A172 (cell line): ENCODE measurements at regions not wholly inside any gene's neighbourhood (a gene's known extent, or its start where the extent isn't known, plus 50 kb on each side); places are given as distances from the start of the nearest gene placed in this dataset.

Source experiments
- DNase-seq: peaks from one replicate; pipeline ENCODE4 v3.0.0-alpha.2; 2015; ENCODE audit warnings: low spot score

DNA sequence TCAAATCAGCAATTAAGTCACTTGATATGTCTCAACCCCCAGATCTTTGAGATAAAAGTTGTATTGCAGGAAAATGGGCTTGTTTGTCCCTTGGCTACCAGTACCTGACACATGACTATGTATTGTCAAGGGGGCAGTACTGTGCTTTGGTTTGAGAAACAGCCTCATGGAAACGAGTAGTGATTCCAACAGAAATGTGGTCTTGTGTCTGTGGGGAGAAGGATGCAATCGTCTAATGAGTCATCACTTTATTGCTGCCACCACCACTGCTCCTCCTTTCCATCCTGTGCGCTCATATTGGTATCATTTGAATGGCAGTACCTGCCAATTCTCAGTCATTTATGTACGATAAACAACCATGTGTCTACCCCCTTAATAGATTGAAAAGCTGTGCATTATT is 72.8 kb upstream of the ARHGAP5 start:
- peak; percentile 65 for DNase-seq

GRCh38 chr14:32005628-32006027 is 71.5 kb upstream of the ARHGAP5 start:
- DNase-seq: no peak

GRCh38 chr14:32006263-32007110 is 70.6 kb upstream of the ARHGAP5 start:
- DNase-seq: peak; percentile 52

- DNase-seq: no peak
Observed at GRCh38 chr14:32007755-32008362, 69.2 kb upstream of the ARHGAP5 start.

DNA sequence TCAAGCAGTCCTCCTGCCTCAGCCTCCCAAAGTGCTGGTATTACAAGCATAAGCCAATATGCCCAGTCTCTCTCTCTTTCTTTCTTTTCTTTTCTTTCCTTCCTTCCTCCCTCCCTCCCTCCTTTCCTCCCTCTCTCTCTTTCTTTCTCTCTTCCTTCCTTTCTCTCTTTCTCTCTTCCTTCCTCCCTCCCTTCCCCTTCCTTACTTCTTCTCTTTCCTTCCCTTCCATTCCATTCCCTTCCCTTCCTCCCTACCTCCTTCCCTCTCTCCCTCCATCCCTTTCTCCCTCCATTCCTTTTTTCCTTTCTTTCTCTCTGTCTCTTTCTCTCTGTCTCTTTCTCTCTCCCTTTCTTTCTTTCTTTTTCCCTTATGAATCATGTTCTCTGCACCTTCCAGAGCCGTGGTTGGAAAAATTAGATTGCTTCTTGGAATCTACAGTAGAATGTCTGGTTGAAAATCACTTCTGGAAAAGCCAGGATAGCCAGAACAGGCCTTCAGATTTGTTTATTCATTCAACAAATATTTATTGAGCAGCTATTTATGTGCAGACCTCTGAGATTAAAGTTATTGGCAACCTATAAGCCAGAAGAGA is 68.4 kb upstream of the ARHGAP5 start:
- no peak for DNase-seq

DNA sequence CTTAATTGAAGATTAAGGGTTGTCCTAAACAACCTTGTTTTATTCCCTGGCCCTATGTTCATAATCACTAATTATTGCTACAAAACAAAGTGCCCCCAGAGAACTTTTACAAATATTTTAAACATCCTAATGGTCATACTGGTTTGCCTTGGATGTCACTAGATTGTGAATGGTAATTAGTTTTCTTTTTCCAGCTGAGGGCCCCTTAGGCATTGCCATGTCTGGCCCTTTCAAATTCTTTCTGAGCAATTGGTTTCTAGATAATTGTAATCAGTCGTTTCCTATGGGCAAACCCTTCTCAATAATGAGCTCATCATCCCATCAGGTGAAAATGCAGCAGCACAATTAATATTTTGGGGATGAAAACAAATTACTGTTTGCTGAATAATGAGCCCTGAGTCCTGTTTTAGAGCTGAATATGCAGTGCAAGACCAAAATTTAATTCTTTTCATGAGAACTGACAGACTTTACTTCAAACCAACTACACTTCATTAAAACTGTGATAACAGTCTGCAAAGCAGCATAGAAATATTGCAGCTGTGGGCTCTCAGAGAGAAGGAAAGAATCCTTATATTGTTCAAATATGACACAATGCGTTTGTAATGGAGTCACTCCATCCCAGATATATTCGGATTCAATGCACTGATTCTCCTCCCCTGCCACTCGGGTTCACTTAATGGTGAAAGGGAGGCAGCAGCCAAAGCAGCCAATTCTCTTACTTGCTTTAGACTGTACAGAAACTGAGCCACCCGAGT is 67.7 kb upstream of the ARHGAP5 start:
- DNase-seq: no peak

- DNase-seq: no peak
Observed at GRCh38 chr14:32009976-32010581, 67.0 kb upstream of the ARHGAP5 start.

- DNase-seq: peak; percentile 90
Observed at GRCh38 chr14:32010604-32011125, 66.4 kb upstream of the ARHGAP5 start.

DNA sequence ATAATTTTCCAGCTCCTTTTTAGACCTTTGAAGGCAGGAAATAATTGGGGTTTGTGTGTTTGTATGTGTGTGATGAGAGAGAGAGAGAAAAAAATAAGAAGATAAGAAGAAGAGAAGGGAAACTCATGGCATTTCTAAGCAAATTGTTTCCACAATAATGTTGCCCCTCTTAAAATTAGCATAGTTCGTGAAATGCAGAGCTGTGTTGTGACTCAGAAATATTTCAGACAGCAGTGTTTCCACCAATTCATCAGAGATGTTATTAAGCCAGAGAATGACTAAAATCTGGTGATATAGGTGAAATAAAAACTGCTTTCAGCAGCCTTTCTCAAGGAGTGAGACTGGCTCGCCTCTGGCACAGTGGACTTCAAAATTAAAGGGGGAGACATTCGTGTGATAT is 65.9 kb upstream of the ARHGAP5 start:
- no peak for DNase-seq

- DNase-seq: no peak
Observed at GRCh38 chr14:32012062-32012461, 65.0 kb upstream of the ARHGAP5 start.

DNA sequence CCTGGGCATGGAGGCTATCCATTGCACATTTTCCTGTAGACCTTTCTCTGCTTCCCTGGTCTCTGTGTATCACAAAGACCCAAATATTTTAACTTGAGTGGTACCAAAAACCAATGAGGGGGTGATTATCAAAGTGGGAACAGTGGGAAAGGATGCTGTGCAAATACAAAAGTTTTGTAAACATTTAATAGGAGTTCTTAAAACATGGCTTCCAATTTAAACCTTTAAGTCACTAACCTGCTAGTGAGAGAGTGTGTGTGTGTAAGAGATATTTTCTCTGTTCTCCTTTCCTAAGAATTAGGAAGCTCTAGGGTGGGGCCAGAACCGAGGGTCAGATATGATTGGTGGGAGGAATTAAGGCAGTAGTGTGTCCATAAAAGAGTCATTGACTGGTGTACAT is 64.5 kb upstream of the ARHGAP5 start:
- DNase-seq: no peak

DNA sequence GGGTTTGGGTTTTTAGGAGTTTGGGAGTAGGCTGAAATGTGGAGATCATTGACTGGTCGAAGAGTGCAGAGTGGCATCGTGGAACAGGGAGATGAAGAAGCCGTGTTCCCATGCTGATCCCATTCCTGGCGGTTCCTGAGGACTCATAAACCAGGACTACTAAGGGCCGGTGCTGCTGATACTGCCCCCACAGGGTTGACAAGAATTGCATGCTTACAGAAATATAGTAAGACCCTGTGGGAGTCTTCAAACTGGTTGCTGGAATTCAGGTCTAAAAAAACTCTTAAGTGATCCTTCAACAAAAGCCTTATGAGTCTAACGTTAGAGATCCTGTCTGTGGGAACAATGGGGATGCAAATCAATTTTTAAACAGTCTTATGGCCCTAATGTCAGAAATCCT is 64.0 kb upstream of the ARHGAP5 start:
- no peak for DNase-seq

- DNase-seq: no peak
Observed at GRCh38 chr14:32014057-32014456, 63.0 kb upstream of the ARHGAP5 start.

DNA sequence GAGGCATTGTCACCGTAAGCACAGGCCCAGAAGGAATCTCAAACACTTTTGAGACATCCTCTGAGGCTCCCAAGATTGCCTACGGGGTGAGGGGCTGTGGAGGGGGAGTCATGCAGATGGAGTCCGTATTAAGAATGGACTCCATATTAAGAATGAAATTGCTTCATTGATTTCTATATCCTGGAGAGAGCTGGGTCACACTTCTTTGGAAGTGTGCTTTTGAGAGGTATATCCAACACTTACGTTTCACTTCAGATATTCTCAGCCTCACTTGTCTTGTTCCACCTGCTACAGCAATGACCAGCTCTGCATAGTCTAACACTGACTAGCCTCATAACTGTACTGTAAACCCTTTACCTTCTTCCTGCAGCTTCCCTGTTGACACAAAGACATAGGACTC is 62.6 kb upstream of the ARHGAP5 start:
- DNase-seq: no peak

GRCh38 chr14:32015166-32015565 is 61.9 kb upstream of the ARHGAP5 start:
- no peak for DNase-seq

GRCh38 chr14:32017587-32017986 is 59.5 kb upstream of the ARHGAP5 start:
- DNase-seq: no peak

GRCh38 chr14:32018391-32019092 is 58.6 kb upstream of the ARHGAP5 start:
- no peak for DNase-seq

DNA sequence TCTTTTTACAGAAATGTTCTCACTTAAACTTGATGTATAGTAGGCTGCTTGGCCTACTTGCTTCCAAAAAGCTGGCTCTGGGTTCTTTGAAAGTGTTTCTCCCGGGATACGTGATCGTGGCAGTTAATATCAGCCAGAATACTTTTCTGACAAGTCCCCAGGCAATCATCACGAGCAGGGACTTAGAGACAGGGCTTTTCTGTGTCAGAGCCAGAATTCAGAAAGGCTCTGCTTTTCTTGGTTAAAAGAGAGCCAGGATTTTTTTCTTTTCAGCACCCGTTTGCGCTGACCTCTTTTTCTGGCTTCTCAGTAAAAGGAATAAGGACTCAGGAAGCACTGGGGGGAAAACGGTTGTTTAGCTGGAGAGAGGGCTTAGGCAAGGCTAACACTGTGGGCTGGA is 57.8 kb upstream of the ARHGAP5 start:
- DNase-seq: no peak

- no peak for DNase-seq
Observed at GRCh38 chr14:32020882-32021281, 56.2 kb upstream of the ARHGAP5 start.

- DNase-seq: no peak
Observed at GRCh38 chr14:32021341-32021740, 55.8 kb upstream of the ARHGAP5 start.

GRCh38 chr14:32022525-32022924 is 54.6 kb upstream of the ARHGAP5 start:
- DNase-seq: no peak
